OCI-LY3 (cell line): ENCODE measurements at regions not wholly inside any gene's neighbourhood (a gene's known extent, or its start where the extent isn't known, plus 50 kb on each side); places are given as distances from the start of the nearest gene placed in this dataset.

Experiments used
- EZH2phosphoT487 ChIP-seq: fragments of 200-600 bp; shearing (Covaris generic); IDR thresholded peaks from 2 replicates; pipeline ENCODE4 v1.6.1; 2018; ENCODE audit warnings: antibody characterized with exemption, mixed run types, low read depth
- TF ChIP-seq, protein P1 (sequence below): fragments of 200-600, 300-600 bp; sonication (generic); IDR thresholded peaks from 2 replicates; pipeline ENCODE4 v1.5.1; 2014; ENCODE audit warnings: antibody characterized with exemption, low read length, low read depth

DNA sequence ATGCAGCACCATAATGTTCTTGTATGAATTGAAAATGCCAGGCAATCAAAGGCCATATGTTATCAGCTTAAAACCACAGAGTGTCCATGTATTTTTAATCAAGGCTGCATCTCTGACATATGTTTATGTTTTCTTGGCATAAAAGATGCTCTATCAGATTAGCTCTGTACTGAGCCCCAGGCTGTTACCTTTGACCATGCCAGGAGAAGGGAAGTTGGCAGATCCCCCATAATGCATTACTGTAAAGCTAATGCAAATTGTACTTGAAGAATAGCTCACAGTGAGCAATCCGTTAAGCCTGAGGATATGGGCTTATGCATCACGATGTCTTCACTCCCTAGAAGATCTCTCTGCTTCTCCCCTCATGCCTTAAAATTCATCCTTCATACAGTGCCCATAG, 414.4 kb downstream of the BRINP1 start:
- TF ChIP-seq, protein P1, sequence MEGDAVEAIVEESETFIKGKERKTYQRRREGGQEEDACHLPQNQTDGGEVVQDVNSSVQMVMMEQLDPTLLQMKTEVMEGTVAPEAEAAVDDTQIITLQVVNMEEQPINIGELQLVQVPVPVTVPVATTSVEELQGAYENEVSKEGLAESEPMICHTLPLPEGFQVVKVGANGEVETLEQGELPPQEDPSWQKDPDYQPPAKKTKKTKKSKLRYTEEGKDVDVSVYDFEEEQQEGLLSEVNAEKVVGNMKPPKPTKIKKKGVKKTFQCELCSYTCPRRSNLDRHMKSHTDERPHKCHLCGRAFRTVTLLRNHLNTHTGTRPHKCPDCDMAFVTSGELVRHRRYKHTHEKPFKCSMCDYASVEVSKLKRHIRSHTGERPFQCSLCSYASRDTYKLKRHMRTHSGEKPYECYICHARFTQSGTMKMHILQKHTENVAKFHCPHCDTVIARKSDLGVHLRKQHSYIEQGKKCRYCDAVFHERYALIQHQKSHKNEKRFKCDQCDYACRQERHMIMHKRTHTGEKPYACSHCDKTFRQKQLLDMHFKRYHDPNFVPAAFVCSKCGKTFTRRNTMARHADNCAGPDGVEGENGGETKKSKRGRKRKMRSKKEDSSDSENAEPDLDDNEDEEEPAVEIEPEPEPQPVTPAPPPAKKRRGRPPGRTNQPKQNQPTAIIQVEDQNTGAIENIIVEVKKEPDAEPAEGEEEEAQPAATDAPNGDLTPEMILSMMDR: no peak
- TF ChIP-seq EZH2phosphoT487: no peak
